Astrocyte (in vitro differentiated cells and primary cell): ENCODE measurements at regions not wholly inside any gene's neighbourhood (a gene's known extent, or its start where the extent isn't known, plus 50 kb on each side); places are given as distances from the start of the nearest gene placed in this dataset.

Source experiments
- DNase-seq: peaks from one replicate; pipeline ENCODE4 v3.0.0-alpha.2; 2010; ENCODE audit warnings: low read depth
- FAIRE-seq: peaks from 2 replicates; lab custom pipeline; 2011; peaks lifted over from hg19 to GRCh38; lab: Jason Lieb, UNC
- H2AFZ ChIP-seq: 2 replicates; pipeline ENCODE4 v1.6.0; 2012; ENCODE audit warnings: low read depth, low read length, inconsistent platforms
- H3K27ac ChIP-seq: 2 replicates; pipeline ENCODE4 v1.5.1; 2011; ENCODE audit warnings: low read depth, low read length, inconsistent platforms
- H3K27me3 ChIP-seq: 2 replicates; pipeline ENCODE4 v1.6.0; 2011; ENCODE audit warnings: low read length, inconsistent platforms; ENCODE audit not compliant: insufficient read depth
- H3K36me3 ChIP-seq: 2 replicates; pipeline ENCODE4 v1.5.1; 2011; ENCODE audit warnings: low read length, inconsistent platforms; ENCODE audit not compliant: insufficient read depth
- H3K4me1 ChIP-seq: 2 replicates; pipeline ENCODE4 v1.5.1; 2011; ENCODE audit warnings: low read length, inconsistent platforms; ENCODE audit not compliant: insufficient read depth
- H3K4me2 ChIP-seq: 2 replicates; pipeline ENCODE4 v1.6.0; 2012; ENCODE audit warnings: low read length, inconsistent platforms
- H3K4me3 ChIP-seq: 2 replicates; pipeline ENCODE4 v1.5.1; 2011; ENCODE audit warnings: low read depth, mild to moderate bottlenecking, low read length, inconsistent platforms; ENCODE audit not compliant: insufficient read depth
- H3K79me2 ChIP-seq: 2 replicates; pipeline ENCODE4 v1.6.0; 2012; ENCODE audit warnings: mild to moderate bottlenecking, low read length, inconsistent platforms; ENCODE audit not compliant: insufficient read depth
- H3K9ac ChIP-seq: 2 replicates; pipeline ENCODE4 v1.6.0; 2012; ENCODE audit warnings: mild to moderate bottlenecking, low read length, inconsistent platforms
- H3K9me3 ChIP-seq: 2 replicates; pipeline ENCODE4 v1.5.1; 2012; ENCODE audit warnings: low read depth, mild to moderate bottlenecking, low read length, inconsistent platforms; ENCODE audit not compliant: insufficient read depth
- H4K20me1 ChIP-seq: 2 replicates; pipeline ENCODE4 v1.6.0; 2012; ENCODE audit warnings: low read length, inconsistent platforms; ENCODE audit not compliant: insufficient read depth
- H3K27ac Mint-ChIP-seq: one replicate; pipeline ENCODE4 v1.8.0; 2021; ENCODE audit warnings: mild to moderate bottlenecking, mixed read lengths; ENCODE audit not compliant: unreplicated experiment
- H3K27me3 Mint-ChIP-seq: one replicate; pipeline ENCODE4 v1.8.0; 2021; ENCODE audit warnings: low read depth, mixed read lengths; ENCODE audit not compliant: unreplicated experiment
- H3K36me3 Mint-ChIP-seq: one replicate; pipeline ENCODE4 v1.8.0; 2021; ENCODE audit warnings: low read depth, mixed read lengths; ENCODE audit not compliant: unreplicated experiment
- H3K4me1 Mint-ChIP-seq: one replicate; pipeline ENCODE4 v1.8.0; 2021; ENCODE audit warnings: low read depth, mixed read lengths; ENCODE audit not compliant: unreplicated experiment
- H3K4me3 Mint-ChIP-seq: one replicate; pipeline ENCODE4 v1.8.0; 2021; ENCODE audit warnings: mild to moderate bottlenecking, moderate library complexity, mixed read lengths; ENCODE audit not compliant: unreplicated experiment
- H3K9me3 Mint-ChIP-seq: one replicate; pipeline ENCODE4 v1.8.0; 2021; ENCODE audit warnings: mild to moderate bottlenecking, mixed read lengths; ENCODE audit not compliant: unreplicated experiment
- CTCF ChIP-seq: IDR thresholded peaks from 2 replicates; pipeline ENCODE4 v1.5.1; 2011; ENCODE audit warnings: low read depth, mild to moderate bottlenecking, inconsistent platforms, low read length, moderate library complexity; ENCODE audit not compliant: insufficient read depth
- EZH2 ChIP-seq: IDR thresholded peaks from 2 replicates; pipeline ENCODE4 v1.6.1; 2012; ENCODE audit warnings: mild to moderate bottlenecking, low read length, inconsistent platforms; ENCODE audit not compliant: insufficient read depth

GRCh38 chr4:11160288-11160687 lies 268.4 kb downstream of the HS3ST1 start:
- no peak overlapping the region for H3K9ac ChIP-seq
- no peak for DNase-seq

DNA sequence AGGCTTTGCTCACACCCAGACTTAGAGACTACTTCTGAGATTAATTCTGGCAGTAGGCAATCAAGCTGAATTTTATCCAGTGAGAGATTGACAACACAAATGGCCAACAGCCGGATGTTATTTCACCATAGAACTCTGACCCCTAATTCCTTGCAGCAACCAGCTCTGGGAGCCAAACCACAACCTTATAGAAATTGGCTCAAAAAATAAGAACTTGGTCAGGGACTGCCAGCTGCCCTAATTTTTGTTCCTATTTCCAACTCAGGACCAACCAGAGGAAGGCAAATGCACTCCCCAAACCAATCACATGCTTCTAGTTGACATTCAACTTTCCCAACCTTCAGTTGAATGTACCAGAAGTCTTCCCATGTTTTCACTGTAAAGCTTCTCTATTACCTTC lies 269.7 kb downstream of the HS3ST1 start:
- FAIRE-seq (no peak), DNase-seq (no peak)
- H3K79me2 ChIP-seq, result no peaks in the 10 kb centered on the region
- H2AFZ ChIP-seq, result no peak overlapping the region
- Mint-ChIP-seq H3K4me3 (no peak overlapping the region), H3K4me1 (peaks cover 6% of the 10 kb centered on the region), H3K9me3 (peaks cover 3% of the 10 kb centered on the region), H3K27ac (no peak overlapping the region), H3K36me3 (no peaks in the 10 kb centered on the region), H3K27me3 (peaks cover 2% of the 10 kb centered on the region)
- H3K9ac ChIP-seq, result no peak overlapping the region
- no peak overlapping the region for H3K4me3 ChIP-seq
- no peaks in the 10 kb centered on the region for H3K36me3 ChIP-seq
- H3K4me2 ChIP-seq, result no peak overlapping the region
- no peaks in the 10 kb centered on the region for H3K9me3 ChIP-seq
- TF ChIP-seq CTCF (no peak), EZH2 (no peak)
- H3K4me1 ChIP-seq, result no peaks in the 10 kb centered on the region
- H3K27me3 ChIP-seq, result no peaks in the 10 kb centered on the region
- no peaks in the 10 kb centered on the region for H4K20me1 ChIP-seq
- no peak overlapping the region for H3K27ac ChIP-seq

More at GRCh38 chr4:11160288-11160687, 268.4 kb downstream of the HS3ST1 start:
- Histone ChIP-seq H3K9me3 (no peaks in the 10 kb centered on the region), H2AFZ (no peak overlapping the region), H4K20me1 (no peaks in the 10 kb centered on the region), H3K4me1 (no peaks in the 10 kb centered on the region), H3K79me2 (no peaks in the 10 kb centered on the region), H3K36me3 (no peaks in the 10 kb centered on the region), H3K4me3 (no peak overlapping the region), H3K27ac (no peak overlapping the region), H3K27me3 (no peaks in the 10 kb centered on the region), H3K4me2 (no peak overlapping the region)
- FAIRE-seq, result no peak
- peaks cover 2% of the 10 kb centered on the region for H3K27me3 Mint-ChIP-seq
- H3K36me3 Mint-ChIP-seq, result no peaks in the 10 kb centered on the region
- H3K9me3 Mint-ChIP-seq, result peaks cover 3% of the 10 kb centered on the region
- TF ChIP-seq EZH2 (no peak), CTCF (no peak)
- no peak overlapping the region for H3K27ac Mint-ChIP-seq
- peaks cover 4% of the 10 kb centered on the region for H3K4me1 Mint-ChIP-seq
- no peak overlapping the region for H3K4me3 Mint-ChIP-seq

DNA sequence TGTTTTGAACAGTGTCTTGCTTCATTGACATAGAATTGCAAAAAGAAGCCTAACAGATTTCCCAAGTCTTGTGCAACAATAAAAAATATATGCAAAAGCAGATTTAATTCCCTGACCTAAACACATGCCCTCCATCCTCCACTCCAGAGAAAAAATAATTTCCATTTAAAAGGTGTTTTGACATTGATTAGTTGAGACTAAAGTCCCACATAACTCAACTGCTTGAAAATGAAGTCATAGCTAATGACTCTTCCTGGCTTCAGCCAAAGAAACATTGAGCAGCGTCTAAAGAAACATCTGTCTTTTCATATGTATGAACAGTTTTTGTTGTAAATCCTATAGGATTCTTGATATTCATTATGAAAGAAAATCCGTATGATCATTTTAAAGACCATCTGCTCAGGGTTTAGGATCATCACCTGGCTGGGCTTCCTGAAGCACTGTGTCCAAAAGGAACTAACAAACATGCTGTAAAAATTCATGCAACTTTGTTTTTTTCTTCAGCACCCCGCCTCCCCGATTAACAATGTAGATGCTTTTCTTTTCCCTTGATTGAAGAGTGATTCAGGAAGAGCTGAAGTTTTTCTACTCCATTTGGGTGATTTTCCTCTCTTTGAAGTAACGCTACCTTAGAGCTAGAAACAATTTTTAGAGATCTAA lies 273.4 kb downstream of the HS3ST1 start:
- Histone ChIP-seq H3K9ac (no peak overlapping the region), H3K4me3 (no peak overlapping the region), H3K36me3 (no peaks in the 10 kb centered on the region), H3K79me2 (no peaks in the 10 kb centered on the region), H3K27me3 (no peaks in the 10 kb centered on the region), H3K4me2 (peak overlapping the region; percentile 30), H3K9me3 (no peaks in the 10 kb centered on the region), H3K4me1 (no peaks in the 10 kb centered on the region), H3K27ac (no peak overlapping the region), H2AFZ (no peak overlapping the region), H4K20me1 (no peaks in the 10 kb centered on the region)
- no peak for FAIRE-seq
- Mint-ChIP-seq H3K27ac (no peak overlapping the region), H3K4me3 (no peak overlapping the region), H3K36me3 (no peaks in the 10 kb centered on the region), H3K27me3 (peaks cover 3% of the 10 kb centered on the region), H3K9me3 (no peaks in the 10 kb centered on the region), H3K4me1 (peaks cover 6% of the 10 kb centered on the region)
- DNase-seq, result no peak
- TF ChIP-seq EZH2 (no peak), CTCF (no peak)
